H1 (cell line): ENCODE measurements at regions not wholly inside any gene's neighbourhood (a gene's known extent, or its start where the extent isn't known, plus 50 kb on each side); places are given as distances from the start of the nearest gene placed in this dataset.

Experiments
- CTCF ChIP-seq, 3 experiments: IDR thresholded peaks; 1 replicate in 2 of 3; 2 replicates in 1 of 3; pipeline versions ENCODE4 v1.5.1 to v1.6.1; 2011; ENCODE audit warnings: low read length in 3 of 3, mild to moderate bottlenecking in 3 of 3, inconsistent platforms in 2 of 3, low read depth in 1 of 3, moderate library complexity in 1 of 3; ENCODE audit not compliant: insufficient read depth in 1 of 3; ENCODE audit errors: control extremely low read depth in 1 of 3
- EP300 ChIP-seq, 2 experiments: IDR thresholded peaks; 1 replicate in 1 of 2; 2 replicates in 1 of 2; pipeline ENCODE4 v1.6.1; 2011 to 2012; ENCODE audit warnings: low read depth in 2 of 2, low read length in 2 of 2, mild to moderate bottlenecking in 2 of 2, borderline replicate concordance in 1 of 2, inconsistent platforms in 1 of 2, moderate library complexity in 1 of 2
- RBBP5 ChIP-seq: IDR thresholded peaks from 2 replicates; pipeline ENCODE4 v1.7.1; 2012; ENCODE audit warnings: low read depth, mild to moderate bottlenecking, inconsistent platforms, low read length, moderate library complexity, borderline replicate concordance
- SP1 ChIP-seq: IDR thresholded peaks from 2 replicates; pipeline ENCODE4 v1.6.1; 2011; ENCODE audit warnings: low read depth, low read length
- SRF ChIP-seq: IDR thresholded peaks from 2 replicates; pipeline ENCODE4 v1.6.1; 2011; ENCODE audit warnings: mild to moderate bottlenecking, low read depth, low read length, moderate library complexity
- TCF12 ChIP-seq: IDR thresholded peaks from 2 replicates; pipeline ENCODE4 v1.6.1; 2011; ENCODE audit warnings: low read depth, mild to moderate bottlenecking, low read length
- USF2 ChIP-seq: IDR thresholded peaks from 2 replicates; pipeline ENCODE4 v1.6.1; 2011; ENCODE audit warnings: low read length, improper control_type of control experiment
- TF ChIP-seq, protein P1 (sequence below): IDR thresholded peaks from 2 replicates; pipeline ENCODE4 v1.6.1; 2012; ENCODE audit warnings: low read length, inconsistent platforms
- TF ChIP-seq, protein P2 (sequence below): IDR thresholded peaks from 2 replicates; pipeline ENCODE4 v1.6.1; 2011; ENCODE audit warnings: low read depth, mild to moderate bottlenecking, low read length; ENCODE audit not compliant: insufficient read depth

GRCh38 chr12:87317302-87317701 is 711.9 kb downstream of the C12orf50 start:
- TF ChIP-seq USF2 (no peak), SP1 (no peak), CTCF (IDR thresholded peaks at IDR 0.05; ENCODE audit: control extremely low read depth in 1 of 3, insufficient read depth in 1 of 3, low read depth in 1 of 3, low read length in 3 of 3) (no peak), SRF (no peak), RBBP5 (no peak), TCF12 (no peak), EP300 (IDR thresholded peaks at IDR 0.05; ENCODE audit: borderline replicate concordance in 1 of 2, low read depth in 2 of 2, low read length in 2 of 2) (no peak)
- TF ChIP-seq, protein P1, sequence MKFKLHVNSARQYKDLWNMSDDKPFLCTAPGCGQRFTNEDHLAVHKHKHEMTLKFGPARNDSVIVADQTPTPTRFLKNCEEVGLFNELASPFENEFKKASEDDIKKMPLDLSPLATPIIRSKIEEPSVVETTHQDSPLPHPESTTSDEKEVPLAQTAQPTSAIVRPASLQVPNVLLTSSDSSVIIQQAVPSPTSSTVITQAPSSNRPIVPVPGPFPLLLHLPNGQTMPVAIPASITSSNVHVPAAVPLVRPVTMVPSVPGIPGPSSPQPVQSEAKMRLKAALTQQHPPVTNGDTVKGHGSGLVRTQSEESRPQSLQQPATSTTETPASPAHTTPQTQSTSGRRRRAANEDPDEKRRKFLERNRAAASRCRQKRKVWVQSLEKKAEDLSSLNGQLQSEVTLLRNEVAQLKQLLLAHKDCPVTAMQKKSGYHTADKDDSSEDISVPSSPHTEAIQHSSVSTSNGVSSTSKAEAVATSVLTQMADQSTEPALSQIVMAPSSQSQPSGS = no peak
- TF ChIP-seq, protein P2, sequence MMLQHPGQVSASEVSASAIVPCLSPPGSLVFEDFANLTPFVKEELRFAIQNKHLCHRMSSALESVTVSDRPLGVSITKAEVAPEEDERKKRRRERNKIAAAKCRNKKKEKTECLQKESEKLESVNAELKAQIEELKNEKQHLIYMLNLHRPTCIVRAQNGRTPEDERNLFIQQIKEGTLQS = no peak
